HCEC 1CT (cell line): ENCODE measurements at regions not wholly inside any gene's neighbourhood (a gene's known extent, or its start where the extent isn't known, plus 50 kb on each side); places are given as distances from the start of the nearest gene placed in this dataset.
"Not testable (repeated sequence)": the region's sequence is repeated elsewhere in the genome, so short reads cannot be mapped to it uniquely, and the experiment has no call there.

Experiments used
- DNase-seq: peaks from one replicate; pipeline ENCODE4 v3.0.0-alpha.2; 2017

DNA sequence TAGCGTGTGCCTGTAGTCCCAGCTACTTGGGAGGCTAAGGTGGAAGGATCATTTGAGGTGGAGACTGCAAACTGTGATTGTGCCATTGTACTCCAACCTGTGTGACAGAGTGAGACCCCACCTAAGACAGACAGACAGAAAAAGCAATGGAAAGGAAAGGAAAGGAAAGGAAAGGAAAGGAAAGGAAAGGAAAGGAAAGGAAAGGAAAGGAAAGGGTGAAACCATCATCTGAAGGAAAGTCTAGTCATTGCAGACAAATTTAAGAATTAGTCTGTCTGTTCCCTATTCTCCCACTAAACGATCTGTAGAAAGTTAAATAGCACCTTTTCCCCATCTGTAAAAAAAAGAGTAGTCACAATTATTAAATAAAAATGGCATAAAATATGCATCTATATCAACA is 91.1 kb upstream of the SKAP2 start:
- no peak for DNase-seq

DNA sequence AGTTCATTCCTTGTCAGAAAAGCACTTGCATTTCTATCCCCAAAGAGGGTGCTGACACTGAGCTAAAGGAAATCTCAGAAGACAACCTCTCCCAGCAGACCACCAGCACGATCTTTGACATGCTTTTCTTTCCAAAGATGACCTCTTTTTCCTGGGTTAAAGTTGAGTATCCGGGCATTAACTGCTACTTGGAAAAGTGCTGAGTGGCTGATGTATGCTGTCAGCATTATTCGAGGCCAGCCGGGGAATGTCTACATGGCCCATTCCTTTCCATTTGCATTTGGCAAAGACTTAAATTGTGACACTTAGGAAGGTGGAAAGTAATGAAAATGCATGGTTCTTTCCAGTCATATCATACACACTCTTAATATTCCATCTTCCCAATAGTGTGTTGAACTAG is 90.6 kb upstream of the SKAP2 start:
- DNase-seq: no peak

DNA sequence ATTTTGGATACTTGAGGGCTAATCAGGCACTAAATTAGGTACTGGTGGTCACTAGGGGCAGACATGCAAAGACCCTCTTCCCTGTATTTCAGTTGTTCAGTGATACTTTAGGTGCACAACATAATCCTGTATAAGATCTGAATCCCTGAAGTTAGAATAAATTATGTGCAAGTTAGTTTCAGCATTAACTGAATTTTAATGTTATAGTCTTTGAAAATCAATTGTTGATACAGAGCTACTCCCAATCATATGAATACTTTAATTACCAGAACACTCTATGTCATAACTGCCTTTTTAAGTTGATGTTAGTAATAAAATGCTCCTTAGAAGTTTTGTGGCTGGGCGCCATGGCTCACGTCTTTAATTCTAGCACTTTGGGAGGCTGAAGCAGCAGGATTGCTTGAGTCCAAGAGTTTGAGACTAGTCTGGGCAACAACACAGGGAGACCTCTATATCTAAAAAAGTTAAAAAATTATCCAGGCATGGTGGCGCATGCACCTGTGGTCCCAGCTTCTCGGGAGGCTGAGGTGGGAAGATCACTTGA is 87.1 kb upstream of the SKAP2 start:
- no peak for DNase-seq

GRCh38 chr7:26950889-26951288 is 86.5 kb upstream of the SKAP2 start:
- no peak for DNase-seq

DNA sequence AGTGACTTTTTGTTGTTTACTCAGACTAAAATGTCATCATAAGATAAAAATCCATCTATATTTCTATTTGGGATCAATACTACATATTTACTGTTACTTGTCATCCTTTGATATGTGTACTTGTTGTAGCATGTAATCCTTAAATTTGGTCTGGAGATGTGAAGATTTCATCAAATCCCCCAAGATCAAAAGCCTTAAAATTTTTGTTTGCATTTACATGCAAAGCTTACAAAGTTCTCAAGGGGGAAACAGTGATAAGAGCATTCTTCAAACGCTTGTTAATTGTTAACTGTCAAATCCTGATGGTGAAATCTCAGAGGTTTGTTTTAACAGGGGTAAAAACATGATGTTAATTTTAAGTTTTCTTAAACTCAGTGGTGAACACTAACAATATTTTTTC is 84.9 kb upstream of the SKAP2 start:
- no peak for DNase-seq

GRCh38 chr7:26948617-26949118 is 84.3 kb upstream of the SKAP2 start:
- DNase-seq: no peak

DNA sequence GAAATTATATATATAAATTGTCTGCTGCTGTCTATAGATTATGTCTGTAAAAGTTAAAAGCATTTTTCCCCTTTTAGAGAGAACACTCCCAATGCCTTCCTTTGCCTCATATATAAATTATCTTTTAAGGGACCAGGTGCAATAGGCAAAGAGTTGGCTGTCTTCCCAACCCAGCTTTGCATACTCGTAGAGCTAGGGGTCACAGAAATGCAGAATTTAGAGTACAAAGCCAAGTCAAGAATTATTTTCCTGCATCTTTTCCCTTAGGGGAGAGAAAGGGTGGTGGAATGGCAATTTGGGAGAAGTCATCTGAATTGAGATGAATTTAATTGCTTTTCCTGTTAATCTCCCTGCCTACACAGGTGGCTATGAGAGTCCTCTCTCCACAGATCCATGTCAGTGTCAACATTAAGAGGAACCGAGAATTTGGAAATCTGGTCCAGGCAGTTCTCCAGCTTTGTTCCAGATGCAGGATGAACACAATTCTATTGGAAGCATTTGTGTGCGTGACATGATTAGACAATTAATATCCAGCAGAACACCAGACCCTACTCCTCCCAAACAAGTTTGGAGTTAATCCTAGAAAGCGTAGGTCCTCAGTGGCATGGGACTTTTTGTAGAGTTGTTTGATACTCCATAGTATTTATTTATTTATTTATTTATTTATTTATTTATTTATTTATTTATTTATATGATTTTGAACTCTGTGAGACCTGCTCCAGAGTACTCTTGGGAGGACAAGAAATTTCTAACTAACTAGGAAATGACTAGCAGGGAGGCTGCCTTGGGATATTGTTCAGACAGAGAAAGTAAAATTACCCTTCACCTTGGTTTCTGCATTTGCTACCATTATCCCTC is 80.3 kb upstream of the SKAP2 start:
- no peak for DNase-seq

- peak; percentile 19 for DNase-seq
Observed at GRCh38 chr7:26937939-26938623, 73.7 kb upstream of the SKAP2 start.

DNA sequence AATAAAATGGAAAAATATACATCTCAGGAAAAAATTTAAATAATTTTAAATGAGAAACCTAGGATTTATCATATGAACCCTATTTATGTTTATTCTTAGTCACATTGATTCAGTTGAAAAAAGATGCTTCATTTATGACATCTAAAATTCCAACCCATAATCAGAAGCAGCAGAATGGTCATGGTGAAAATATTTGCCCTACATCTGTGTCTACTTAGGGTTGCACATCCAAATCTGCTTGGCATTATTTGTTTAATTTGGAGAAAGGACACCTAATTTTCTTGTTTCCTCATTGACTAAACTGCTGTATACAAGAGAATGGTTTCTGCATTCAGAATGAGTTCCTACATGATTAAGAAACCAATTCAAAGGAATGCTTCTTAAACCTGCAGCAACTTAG is 72.9 kb upstream of the SKAP2 start:
- peak; percentile 64 for DNase-seq

- DNase-seq: not testable (repeated sequence)
Observed at GRCh38 chr7:26932616-26933015, 68.2 kb upstream of the SKAP2 start.

GRCh38 chr7:26930845-26931244 is 66.5 kb upstream of the SKAP2 start:
- DNase-seq: no peak

GRCh38 chr7:26930201-26930600 is 65.8 kb upstream of the SKAP2 start:
- DNase-seq: no peak

DNA sequence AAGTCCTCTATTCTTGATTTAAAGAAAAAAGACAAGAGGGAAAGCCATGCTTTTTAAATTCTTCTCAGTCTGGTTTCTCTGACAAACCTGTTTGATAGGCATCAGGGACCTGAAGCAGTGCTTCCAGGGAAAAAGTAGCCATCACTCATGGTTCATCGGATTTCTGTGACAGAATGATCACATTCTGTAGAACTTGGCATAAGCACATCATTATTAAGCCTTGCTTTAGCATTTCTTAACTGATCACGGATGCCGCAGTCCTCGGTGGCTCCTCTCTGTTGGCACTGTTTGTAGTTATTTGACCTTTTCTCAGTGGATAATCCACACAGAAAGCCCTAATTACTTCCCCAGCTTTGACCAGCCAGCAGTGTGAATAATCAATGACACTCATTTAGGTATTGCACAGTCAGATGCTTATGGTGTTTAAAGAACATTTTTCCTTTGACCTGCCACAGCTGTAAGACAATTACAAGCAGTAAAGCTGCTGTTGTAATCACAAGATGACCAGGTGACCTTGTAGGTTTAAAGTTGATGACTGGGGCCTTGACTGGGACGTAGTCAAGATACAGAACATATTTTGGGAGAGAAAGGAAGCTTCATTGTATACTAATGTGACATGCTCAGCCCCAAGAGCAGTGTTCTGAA is 64.4 kb upstream of the SKAP2 start:
- DNase-seq: no peak

GRCh38 chr7:26925768-26926167 is 61.4 kb upstream of the SKAP2 start:
- DNase-seq: no peak

DNA sequence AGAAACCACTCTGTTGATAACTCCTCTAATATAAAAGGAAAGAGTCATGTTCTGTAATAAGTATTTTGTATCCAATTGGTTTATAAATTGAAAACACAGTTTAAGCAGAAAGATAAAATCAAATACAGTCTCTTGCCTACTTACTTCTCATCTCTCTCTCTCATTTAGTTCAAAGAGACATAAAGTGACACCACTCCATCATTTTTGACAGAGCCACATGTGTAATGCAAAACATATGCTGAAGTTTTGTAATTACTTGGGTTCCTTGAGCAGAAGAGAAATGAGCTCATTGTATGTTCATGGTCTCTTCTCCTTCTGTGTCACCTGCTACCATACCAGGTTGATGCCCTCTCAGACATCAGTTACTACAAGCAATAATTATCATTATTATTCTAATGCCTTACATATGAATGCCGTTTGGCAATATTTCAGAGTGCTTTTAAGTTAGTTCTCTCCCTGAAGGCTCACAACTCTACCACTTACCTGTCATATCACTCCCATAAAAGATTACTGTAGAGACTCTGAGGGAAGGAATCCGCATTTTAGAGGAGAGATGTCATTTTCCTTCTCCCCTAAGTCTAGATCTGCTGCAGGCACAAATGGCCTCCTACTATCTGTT is 59.9 kb upstream of the SKAP2 start:
- no peak for DNase-seq

- DNase-seq: no peak
Observed at GRCh38 chr7:26919906-26920493, 55.6 kb upstream of the SKAP2 start.

- no peak for DNase-seq
Observed at GRCh38 chr7:26918241-26918640, 53.9 kb upstream of the SKAP2 start.

DNA sequence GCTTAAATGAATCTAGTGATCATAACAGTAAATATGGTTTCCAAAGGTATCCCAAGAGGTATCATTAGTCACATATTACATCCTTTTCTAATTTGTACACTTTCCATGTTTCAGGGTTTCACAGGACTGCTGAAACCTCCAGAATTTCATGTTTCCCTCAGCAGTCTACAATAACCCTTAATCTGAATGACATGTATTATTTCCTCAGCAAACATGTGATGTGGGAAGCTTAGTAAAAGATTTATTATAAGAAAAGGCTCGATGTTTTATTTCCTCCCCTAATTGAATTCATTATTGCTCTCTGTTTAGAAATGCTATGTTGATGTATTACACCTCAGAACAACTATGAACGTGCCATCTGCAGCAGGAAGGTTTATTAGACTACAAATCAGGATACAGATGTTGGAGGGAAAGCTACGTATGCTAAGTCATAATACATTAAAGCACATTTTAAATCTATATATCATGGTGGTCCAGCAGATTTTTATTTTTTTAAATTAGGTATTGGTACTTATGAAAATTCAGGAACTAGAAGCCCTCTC is 52.5 kb upstream of the SKAP2 start:
- no peak for DNase-seq

- no peak for DNase-seq
Observed at GRCh38 chr7:26916336-26916735, 51.9 kb upstream of the SKAP2 start.
